Hematopoietic multipotent progenitor cell treated with erythropoietin and hydrocortisone succinate and interleukin-3 and kit ligand, for 6 days (in vitro differentiated cells): ENCODE measurements at regions not wholly inside any gene's neighbourhood (a gene's known extent, or its start where the extent isn't known, plus 50 kb on each side); places are given as distances from the start of the nearest gene placed in this dataset.

Source experiments
- DNase-seq: peaks from one replicate; pipeline ENCODE4 v3.0.0-alpha.2; 2015

DNA sequence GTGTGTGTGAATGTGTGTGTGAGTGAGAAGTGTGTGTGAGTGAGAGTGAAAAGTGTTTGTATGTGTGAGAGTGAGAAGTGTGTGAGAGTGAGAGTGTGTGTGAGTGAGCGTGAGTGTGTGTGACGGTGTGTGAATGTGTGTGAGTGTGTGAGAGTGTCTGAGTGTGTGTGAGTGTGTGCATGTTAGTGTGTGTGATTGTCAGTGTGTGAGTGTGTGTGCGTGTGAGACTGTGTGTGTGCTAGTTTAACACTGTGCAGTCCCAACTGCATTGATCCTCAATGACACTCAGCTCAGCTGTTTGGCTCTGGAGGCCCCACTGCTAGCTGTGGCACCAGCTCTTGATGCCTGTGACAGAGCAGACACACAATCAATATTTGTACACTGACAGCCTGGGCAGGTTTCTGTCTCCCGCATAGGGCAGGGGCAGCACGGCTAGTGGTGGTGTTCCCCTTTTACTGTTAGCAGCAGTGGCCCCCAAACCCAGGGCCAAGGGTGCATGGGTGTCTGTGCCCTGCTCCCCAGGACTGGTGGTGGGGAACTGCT lies 135.0 kb downstream of the INHBB start:
- no peak for DNase-seq

DNA sequence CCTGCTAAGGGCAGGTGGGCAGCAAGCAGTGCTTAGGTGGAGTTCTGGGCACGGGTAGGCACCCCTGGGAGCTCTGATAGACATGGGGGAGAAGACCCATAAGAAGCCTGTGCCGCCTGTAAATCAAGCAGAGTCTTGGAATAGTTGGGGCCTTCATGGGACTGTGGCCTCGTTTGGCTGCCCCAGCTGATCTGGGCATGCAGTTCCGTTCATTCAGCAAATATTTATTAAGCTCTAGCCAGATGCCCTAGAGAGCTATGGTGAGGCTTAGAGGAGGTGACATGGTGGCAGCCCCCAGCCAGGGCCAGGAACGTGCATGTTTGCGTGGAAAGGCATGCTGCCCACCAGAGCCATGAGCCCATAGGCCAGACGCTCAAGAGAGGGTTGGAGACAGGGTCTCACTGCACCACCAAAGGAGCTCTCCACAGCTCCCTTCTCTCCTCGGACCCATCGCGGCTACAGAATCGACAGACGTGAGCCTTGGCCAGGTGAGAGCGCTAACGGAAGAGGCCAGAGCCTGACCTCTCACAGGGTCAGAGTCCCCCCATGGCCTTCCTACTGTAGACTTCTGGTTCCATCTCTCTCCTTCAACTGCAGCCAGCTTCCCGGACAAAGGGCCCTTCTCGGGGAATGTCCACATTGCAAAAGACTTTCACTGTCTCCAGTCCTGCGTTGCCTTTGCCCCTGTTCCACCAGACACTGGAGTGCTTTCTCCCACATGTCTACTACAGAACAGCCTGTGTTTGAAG lies 135.7 kb downstream of the INHBB start:
- DNase-seq = no peak

DNA sequence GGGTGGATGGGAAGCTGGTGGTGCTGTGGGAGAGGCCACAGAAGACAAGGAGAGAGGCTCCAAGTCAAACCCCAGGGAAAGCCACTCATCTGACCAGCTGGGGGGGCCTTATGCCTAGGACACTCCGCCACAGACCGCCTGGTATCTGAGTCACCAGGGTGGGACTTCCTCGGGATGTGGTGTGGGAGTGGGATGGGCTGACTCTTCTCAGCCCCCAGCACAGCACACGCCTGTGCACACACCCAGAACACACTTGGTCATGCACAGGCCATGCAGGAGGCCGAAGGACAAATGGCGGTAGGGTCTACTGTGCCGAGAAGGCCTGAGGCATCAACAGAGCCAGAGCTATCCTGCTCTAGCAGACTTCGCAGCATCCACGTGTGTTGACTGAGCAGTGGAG lies 136.4 kb downstream of the INHBB start:
- DNase-seq = no peak

DNA sequence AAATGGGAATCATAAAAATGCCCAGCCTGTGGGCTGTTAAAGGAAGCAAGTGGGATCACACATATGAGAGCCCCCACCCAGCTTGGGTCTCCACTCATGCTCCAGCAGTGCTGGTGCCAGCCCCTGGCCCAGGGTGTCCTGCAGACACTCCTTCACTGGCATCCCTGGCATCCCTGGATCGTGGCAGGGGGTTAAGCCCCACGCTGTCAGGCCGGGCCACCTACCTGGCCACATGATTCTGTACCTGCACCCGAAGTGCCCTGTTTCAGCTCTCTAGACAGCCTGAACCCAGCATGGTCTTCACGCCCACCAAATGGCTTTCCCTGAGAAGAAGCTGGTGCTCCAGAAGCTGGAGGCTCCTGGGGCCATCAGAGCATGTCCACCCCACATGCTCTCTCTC lies 137.4 kb downstream of the INHBB start:
- DNase-seq = no peak

DNA sequence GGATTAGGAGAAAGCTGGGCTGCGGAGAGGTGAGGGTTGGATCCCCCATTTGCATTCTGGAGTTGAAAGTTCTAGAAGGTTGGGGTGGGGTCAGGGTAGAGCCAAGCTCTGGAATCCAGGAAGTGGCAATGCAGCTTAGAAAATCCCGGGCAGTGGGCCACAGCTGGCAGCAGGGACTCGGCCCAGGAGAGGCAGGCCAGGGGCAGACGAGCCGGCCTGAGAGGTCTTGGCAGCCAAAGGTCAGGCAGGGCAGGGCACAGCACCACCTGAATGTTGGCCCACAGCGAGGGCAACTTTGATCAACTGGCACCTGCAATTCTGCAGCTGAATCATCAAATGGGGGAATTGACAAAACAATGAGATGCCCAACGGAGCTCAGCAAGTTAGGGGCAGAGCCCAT lies 139.2 kb downstream of the INHBB start:
- no peak for DNase-seq

DNA sequence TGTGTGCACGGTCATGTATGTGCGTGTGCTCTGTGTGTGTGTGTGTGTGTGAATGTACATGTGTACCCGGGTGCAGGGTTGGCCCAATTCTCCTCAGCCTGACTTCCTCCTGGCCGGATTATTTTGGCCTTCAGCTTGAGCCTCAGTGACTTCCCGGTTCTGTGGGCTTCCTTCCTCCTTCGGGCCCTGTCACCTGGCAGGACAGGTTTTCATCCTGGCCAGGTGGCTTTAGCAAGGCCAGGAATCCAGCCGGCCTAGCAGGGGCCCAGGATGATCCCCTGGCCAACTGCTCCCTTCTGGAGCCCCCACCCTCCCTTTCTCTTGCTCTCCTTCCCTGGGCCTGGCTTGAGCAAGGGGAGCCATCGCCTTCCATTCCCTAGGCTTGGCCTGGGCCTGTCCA lies 140.5 kb downstream of the INHBB start:
- DNase-seq = no peak

DNA sequence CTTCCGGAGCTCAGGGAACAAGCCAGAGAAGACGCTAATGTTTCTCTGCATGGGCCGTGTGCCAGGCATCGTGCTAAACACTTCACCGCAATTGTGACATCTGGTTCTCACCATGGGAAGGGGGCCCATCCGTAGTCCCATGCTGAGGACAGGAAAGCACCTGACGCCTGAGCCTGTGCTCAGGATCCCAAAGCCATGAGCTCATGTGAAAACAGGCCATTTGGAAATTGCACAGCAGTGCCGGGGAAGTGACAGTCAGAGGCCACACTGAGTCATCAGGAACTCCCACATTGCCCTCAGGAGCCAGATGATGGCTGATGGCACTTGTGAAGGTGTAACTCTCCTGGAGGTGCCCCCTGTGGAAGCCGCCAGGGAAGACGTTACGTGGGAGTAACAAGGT lies 141.0 kb downstream of the INHBB start:
- no peak for DNase-seq

DNA sequence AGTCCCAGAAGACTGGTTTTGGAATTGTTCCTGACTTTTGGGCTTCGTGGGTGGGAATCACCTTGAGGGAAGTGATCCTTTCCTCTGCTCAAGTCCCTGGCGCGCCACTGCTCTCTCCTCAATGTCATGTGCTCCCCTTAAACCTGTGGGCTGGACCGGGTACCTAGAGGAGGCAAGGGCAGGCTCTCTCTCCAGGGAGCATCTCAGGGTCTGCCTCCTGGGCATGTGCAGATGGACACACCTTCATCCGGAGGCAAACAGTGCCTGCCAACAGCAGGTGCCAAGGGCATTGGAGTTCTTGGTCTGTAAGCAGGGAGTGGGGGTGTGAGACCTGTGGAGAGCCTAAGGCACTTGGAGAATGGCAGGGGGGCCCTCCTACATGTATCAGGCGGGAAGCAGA lies 142.6 kb downstream of the INHBB start:
- no peak for DNase-seq

DNA sequence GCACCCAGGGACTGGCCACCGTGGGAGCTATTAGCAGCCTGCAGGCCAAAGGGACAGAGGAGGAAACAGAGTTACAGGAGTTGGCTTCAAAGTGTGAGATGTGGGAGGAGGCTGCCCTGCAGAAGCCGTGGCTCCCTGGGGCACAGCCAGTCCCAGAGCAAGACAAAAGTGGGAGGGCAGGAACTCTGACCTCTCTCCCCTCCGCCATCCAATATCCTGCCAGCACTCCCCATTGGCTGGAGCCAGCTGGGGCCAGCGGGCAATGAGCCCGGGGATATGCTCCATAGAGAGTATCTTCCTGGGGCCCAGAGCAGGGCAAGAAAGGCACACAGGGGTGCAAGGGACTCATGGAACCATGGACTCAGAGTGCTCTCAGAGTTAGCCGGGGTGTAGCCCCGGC lies 143.1 kb downstream of the INHBB start:
- DNase-seq = no peak

DNA sequence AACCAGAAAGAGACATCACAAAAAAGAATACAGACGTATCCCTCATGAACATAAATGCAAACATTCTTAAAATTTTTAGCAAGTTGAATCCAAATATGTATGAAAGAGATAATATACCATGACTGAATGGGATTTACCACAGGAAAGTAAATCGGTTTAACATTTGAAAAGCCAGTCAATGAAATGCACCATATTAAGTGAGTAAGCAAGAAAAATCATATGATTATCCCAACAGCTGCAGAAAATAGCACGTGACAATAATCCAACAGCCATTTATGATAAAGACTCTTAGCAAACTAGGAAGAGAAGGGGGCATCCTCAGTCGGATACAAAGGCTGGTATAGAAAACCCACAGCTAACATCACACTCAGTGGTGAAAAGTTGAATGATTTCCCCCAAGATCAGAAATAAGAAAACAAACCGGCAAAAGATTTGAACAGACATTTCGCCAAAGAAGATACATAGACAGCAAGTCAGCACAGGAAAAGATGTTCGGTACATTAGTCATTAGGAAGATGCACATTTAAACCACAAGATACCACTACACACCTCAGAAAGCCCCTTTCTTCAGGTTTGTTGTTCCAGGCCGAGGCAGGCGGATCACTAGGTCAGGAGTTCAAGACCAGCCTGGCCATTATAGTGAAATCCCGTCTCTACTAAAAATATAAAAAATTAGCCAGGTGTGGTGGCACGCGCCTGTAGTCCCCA lies 144.3 kb downstream of the INHBB start:
- DNase-seq = no peak

DNA sequence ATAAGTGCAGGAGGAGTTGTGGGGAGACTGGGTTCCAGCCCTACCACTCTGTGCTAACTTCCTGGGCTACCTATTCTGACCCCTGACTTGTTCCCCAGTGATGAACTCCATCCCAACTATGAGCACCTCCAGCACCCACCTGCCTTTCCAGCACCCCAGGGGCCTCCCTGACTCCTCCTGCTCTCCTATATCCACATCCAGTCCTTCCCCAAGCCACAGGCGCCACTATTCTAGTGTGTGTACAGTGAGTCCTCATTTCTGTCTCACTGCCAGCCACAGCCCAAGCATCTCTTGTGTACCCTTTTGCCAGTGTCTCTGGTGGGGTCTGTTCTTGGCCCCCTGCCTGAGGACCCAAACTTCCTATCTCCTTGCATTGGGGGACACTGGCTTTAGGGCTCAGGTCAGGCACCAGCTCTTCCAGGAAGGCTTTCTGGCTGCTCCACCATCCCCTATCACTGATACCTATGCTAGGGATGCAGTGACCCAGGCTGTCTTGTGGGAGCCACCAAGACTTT lies 145.2 kb downstream of the INHBB start:
- no peak for DNase-seq

DNA sequence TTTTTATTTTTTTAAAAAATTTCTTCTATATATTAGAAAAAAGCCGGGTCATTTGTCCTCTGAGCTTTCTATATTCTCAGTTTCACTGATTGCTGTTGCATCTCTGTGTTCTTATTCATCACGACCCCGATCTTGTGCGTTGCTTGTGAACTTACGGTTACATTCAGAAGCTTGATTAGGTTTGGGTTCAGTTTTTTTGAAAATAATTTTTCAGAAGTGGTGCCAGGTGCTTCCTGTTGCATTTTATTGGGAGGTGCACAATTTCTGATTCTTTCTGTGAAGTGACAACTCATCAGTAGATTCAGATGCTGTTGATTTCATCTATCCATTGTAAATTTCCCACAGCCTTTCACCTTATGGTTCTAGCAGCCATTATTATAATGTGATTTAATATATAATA lies 147.3 kb downstream of the INHBB start:
- DNase-seq = no peak

DNA sequence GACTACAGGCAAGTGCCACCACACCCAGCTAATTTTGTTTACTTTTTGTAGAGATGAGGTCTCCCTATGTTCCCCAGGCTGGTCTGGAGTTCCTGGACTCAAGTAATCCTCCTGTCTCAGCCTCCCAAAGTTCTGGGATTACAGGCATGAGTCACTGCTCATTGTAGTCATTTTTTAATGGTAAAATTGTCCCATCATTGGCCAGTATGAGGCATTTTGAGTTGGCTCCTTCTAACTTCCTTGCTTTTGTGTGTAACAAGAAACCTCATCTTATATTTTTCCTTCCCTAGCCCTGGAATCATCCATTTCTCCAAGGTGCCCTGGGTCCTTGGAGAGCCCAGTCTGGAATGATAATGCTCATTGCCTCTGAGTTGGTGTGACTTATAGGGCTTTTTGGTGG lies 148.5 kb downstream of the INHBB start:
- no peak for DNase-seq

DNA sequence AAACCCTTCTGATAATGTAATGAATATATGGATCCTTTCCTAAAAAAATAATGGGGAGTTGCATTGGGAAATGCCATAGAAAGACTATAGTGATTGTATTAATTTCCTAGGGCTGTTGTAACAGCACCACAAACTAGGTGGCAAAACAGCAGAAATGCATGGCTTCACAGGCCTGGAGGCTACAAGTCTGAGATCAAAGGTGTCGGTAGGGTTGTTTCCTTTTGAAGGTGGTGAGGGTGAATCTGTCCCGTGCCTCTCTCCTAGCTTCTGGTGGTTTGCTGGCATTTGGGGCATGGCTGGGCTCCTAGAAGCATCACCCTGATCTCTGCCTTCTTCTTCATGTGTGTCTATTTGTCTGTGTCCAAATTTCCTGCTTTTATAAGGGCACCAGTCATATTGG lies 149.7 kb downstream of the INHBB start:
- DNase-seq = no peak

DNA sequence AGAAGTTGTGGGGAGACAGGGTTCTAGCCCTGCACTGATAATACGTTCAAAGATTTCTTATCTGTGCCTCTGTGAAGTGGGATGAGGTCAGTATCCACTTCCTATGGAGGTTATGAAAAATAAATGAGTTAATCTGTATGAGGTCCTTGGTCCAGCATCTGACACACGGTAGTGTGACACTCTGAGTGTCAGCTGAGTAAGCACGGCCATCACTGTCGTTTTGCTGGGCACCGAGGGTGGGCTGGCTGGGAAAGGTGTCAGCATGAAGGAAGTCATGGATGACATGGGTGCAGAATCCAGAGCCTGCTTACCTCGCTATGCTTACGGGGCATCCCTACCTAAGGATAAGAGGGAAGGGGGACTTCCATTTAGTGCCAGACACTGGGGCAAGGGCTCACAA lies 150.3 kb downstream of the INHBB start:
- no peak for DNase-seq

DNA sequence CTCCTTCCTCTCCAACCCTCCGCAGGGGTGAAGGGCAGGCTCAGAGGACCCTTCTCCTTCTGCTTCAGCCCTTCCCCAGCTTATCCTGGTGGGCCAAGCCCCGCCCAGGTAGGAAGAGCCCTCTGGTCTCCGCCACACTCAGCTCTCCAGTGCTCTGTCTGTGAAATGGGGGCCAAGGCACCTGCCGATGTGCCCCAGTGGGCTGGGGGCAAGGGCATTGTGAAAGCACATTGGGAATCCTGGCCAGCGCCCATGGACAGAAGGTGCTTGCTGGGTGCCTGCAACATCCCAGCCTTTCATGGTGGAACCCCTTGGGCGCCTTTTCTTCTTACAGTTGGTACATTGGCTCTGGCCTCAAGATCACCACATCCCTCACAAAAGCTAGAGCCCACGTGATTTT lies 150.8 kb downstream of the INHBB start:
- no peak for DNase-seq

DNA sequence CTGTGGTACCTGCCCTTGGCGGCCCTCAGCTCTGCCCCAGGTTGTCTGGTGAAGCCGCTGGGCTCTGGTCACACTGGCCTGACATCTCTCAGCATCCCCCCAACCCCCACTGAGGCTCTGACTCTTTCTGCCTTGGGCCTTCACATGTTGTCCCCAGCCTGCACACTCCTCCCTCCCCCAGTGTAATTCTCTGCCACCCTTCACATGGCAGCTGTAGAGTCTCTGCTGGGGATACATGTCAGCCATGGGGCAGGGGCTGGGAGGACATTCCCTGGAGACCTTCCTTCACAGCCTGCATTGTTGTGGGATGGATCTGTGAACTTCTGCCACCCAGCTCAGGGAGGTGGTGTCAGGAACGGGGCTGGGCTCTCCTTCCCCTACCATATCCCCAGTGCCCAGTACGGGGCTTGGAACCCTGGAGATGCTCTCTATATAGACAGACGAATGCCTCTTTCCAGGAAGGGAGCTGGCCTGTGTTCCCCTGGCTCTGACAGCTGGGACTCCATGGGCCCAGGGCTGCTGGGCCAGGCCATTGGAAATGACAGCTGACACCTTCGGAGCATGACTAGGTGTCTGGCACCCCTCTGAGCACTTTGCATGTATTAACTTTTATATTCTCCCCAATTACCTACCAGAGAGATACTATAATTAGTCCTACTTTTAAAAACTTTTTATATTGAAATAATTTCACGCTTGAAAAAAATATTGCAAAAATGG lies 151.5 kb downstream of the INHBB start:
- no peak for DNase-seq

DNA sequence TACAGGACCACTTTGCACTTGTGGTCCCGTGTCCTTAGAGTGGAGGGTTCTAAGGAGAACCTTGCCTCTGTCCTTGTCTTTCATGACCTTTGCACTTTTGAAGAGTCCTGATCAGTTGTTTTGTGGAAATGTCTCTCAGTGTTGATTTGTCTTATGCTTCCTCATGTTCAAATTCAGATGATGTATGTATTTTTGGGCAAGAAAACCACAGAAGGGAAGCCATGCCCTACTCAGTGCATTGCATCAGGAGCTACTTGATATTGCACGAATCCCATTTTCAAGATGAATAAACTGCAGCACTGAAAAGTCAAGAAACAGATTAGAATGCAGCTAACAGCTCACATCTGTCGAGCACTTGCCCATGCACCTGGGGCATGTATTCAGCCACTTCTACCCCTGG lies 152.2 kb downstream of the INHBB start:
- no peak for DNase-seq

DNA sequence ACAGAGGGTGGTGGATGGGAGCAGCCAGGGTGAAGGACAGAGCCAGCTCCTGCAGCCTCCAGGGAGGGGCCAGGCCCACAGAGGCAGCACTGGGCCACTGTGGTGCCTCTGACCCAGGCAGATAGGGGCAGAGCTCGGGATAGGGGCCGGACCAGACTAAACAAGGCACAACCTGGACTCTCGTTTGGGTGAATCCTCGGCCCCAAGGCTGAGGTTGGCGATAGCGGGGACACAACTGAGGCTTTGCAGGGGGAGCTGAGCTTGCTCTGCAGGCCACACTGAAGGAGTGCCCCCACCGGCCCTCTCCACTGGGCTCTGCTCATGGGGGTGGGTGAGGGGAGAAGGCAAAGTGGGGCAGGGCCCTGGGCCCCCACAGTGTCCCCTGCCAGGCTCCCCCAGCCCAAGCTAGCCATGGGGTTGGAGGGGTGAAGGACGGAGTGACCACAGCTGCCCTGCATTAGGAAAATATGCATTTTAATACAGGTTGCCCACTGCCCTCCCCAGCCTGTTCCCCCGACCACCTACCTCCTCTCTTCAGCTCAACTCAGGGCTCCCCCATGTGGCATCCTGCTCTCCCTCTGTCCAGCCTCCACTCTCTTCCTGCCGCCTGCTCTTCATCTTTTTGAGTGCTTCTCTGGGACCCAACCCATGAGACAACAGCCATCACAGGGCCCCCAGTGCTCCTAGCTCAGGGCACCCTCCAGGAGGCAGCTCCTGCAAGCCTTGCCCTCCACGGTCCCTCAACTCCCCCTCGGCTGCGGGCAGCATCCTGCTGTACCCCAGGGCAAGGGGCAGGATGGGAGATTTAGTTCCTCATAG lies 152.8 kb downstream of the INHBB start:
- DNase-seq = no peak

DNA sequence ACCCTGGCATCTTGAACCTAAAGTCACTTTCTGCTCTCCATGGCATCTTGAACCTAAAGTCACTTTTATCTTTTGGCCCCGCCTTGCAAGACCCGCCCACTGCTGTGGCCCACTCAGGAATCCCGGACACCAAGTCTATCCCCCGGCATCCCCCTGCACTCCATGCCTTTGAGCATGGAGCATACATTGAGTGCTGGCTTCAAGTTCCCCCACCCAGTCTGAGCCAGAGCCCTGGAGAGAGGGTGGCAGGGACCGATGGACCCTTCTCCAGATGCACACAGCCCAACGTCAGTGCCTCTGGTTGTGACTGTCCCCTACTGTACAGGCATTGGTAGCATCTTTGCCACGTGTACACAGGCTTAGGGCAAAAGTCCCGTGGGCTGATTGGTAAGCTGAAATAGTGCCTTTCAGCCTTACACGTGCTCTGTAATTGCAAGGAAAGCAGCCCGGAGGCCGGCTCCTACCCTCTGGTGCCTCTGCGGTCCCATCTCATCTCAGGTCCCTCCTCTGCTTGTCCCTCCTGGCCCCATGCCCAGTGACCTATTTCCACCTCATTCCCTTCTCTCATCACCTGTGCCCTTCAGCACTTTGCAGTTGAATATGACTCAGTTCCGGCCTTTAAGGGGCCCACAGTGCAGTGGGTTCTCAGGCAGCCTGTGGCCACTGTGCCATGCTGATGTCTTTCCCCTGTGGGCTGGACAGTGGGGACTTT lies 154.0 kb downstream of the INHBB start:
- no peak for DNase-seq

DNA sequence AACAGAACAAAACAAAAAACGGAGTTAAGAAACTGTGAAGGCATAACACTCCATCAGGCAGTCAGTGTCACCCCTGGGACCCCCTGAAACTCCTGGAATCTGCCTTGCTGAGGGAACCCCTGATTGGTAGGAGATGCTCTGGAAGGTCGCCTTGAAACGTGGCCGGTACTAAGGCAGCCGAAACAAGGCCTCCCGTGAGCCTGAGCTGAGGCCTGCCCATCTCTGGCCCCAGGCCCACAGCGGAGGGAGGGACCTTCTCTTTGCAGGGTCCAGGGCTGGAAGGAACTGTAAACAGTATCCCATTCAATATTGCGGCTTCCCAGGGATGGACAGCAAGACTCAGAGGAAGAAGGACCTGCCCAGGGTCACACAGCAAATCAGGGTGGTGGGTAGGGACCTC lies 155.7 kb downstream of the INHBB start:
- DNase-seq = no peak

DNA sequence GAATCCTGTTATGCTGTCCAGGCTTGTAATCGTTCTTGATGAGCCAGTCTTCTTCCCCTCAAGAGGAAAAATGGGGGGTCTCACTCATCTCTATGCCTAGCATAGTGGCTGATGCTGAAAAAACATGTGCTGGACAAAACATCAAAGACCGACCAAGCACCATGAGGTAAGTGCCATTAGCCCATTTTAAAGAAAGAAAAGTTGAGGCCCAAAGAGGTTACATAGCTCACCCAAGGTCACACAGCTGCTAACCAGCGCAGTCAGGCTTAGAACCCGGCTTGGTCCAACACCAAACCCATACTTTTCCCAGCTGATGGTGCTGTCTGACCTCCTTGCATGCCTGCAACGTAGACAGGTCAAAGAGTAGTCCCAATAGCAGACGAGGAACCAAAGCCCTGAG lies 156.4 kb downstream of the INHBB start:
- no peak for DNase-seq
